Osteocyte (in vitro differentiated cells): ENCODE measurements at regions not wholly inside any gene's neighbourhood (a gene's known extent, or its start where the extent isn't known, plus 50 kb on each side); places are given as distances from the start of the nearest gene placed in this dataset.

ENCODE experiments used
- DNase-seq: peaks from one replicate; pipeline ENCODE4 v3.0.0; 2021; ENCODE audit warnings: mixed read lengths; ENCODE audit not compliant: unreplicated experiment; ENCODE audit errors: extremely low spot score
- H3K27ac Mint-ChIP-seq: one replicate; pipeline ENCODE4 v1.8.0; 2021; ENCODE audit warnings: mild to moderate bottlenecking, mixed read lengths; ENCODE audit not compliant: unreplicated experiment
- H3K27me3 Mint-ChIP-seq: one replicate; pipeline ENCODE4 v1.8.0; 2021; ENCODE audit warnings: mixed read lengths; ENCODE audit not compliant: unreplicated experiment
- H3K36me3 Mint-ChIP-seq: one replicate; pipeline ENCODE4 v1.8.0; 2021; ENCODE audit warnings: mixed read lengths; ENCODE audit not compliant: unreplicated experiment
- H3K4me1 Mint-ChIP-seq: one replicate; pipeline ENCODE4 v1.8.0; 2021; ENCODE audit warnings: mixed read lengths; ENCODE audit not compliant: unreplicated experiment
- H3K4me3 Mint-ChIP-seq: one replicate; pipeline ENCODE4 v1.8.0; 2021; ENCODE audit warnings: mild to moderate bottlenecking, moderate library complexity, mixed read lengths; ENCODE audit not compliant: unreplicated experiment
- H3K9me3 Mint-ChIP-seq: one replicate; pipeline ENCODE4 v1.8.0; 2021; ENCODE audit warnings: mixed read lengths; ENCODE audit not compliant: unreplicated experiment
- TF ChIP-seq, protein P1 (sequence below): fragments of 200-600 bp; sonication (generic); IDR thresholded peaks from 2 replicates; pipeline ENCODE4 v1.5.0; 2021; ENCODE audit warnings: antibody characterized with exemption, mild to moderate bottlenecking, moderate library complexity

DNA sequence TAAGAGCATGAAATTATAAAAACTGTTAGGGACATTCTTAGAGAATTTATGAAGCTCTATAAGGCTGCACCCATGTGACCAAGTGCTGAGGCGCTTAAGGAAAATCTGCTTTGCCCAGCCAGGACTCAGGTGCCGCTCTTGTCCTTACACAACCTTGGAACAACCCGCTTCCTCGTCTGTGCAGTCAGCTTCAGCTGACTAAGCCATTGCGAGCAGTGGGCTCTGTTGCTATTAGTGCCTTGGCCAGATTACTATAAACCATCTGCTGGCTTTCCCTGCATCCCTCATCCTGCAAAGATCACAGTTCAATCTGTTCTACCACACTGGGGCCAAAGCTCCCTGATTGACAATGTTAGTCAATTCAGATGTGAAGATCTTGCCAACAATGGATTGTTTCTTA, 89.1 kb upstream of the E2F3 start:
- H3K9me3 Mint-ChIP-seq, result peaks cover 6% of the 10 kb centered on the region
- peaks cover 2% of the 10 kb centered on the region for H3K27me3 Mint-ChIP-seq
- no peak for DNase-seq
- no peak overlapping the region for H3K27ac Mint-ChIP-seq
- H3K4me1 Mint-ChIP-seq, result no peaks in the 10 kb centered on the region
- TF ChIP-seq, protein P1, sequence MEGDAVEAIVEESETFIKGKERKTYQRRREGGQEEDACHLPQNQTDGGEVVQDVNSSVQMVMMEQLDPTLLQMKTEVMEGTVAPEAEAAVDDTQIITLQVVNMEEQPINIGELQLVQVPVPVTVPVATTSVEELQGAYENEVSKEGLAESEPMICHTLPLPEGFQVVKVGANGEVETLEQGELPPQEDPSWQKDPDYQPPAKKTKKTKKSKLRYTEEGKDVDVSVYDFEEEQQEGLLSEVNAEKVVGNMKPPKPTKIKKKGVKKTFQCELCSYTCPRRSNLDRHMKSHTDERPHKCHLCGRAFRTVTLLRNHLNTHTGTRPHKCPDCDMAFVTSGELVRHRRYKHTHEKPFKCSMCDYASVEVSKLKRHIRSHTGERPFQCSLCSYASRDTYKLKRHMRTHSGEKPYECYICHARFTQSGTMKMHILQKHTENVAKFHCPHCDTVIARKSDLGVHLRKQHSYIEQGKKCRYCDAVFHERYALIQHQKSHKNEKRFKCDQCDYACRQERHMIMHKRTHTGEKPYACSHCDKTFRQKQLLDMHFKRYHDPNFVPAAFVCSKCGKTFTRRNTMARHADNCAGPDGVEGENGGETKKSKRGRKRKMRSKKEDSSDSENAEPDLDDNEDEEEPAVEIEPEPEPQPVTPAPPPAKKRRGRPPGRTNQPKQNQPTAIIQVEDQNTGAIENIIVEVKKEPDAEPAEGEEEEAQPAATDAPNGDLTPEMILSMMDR, result no peak
- H3K36me3 Mint-ChIP-seq, result no peaks in the 10 kb centered on the region
- no peak overlapping the region for H3K4me3 Mint-ChIP-seq

DNA sequence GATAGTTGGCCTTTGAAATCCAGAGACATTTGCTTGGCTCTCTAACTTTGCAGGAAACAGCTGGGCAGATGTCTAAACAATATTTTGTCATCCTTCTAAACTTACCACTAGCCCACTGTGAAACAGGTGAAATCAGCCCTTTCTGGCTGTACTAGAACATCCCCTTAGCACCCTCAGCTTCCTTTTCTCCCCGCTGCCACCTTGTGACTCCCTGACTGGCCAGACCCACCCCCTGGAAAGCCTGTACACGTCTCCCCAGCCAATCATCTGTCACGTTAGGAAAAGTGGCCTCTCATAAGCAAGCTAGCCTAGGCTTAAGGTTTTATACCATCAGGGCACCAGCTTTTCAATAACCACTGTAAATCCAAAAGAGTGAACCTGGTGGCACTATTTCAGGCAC, 88.6 kb upstream of the E2F3 start:
- Mint-ChIP-seq H3K27ac (no peak overlapping the region), H3K27me3 (peaks cover 2% of the 10 kb centered on the region), H3K4me3 (no peak overlapping the region), H3K9me3 (peaks cover 7% of the 10 kb centered on the region), H3K4me1 (no peaks in the 10 kb centered on the region), H3K36me3 (no peaks in the 10 kb centered on the region)
- TF ChIP-seq, protein P1, result no peak
- no peak for DNase-seq

DNA sequence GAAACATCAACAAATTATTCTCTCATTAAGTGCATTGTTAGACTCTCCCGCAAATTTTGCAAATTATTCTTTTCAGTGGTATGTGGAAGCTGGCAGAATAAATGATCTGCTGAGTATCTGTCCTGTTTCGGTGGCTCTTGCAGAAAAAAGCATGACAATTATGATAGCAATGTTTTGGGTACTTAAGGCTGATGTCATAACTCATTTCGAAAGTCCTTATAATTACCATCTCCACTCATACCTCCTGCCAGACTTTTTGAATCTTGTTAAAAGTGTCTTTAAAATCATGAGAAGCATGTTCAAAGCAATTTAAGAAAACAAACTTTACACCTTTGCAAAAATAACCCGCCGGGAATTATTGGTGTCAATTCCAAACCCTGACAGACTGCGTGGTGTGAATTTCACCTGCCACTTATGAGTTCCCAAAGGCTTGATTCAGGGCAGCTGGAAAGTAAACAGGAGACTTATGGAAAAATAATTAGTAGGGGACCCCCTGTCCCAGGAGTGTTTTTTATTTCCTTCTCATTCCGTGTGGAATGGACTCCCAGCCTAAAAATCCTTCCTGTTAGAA, 87.6 kb upstream of the E2F3 start:
- H3K27me3 Mint-ChIP-seq, result peaks cover 2% of the 10 kb centered on the region
- no peak overlapping the region for H3K27ac Mint-ChIP-seq
- H3K4me1 Mint-ChIP-seq, result no peaks in the 10 kb centered on the region
- TF ChIP-seq, protein P1, result no peak
- H3K9me3 Mint-ChIP-seq, result peaks cover 11% of the 10 kb centered on the region
- H3K36me3 Mint-ChIP-seq, result no peaks in the 10 kb centered on the region
- DNase-seq, result no peak
- H3K4me3 Mint-ChIP-seq, result no peak overlapping the region

DNA sequence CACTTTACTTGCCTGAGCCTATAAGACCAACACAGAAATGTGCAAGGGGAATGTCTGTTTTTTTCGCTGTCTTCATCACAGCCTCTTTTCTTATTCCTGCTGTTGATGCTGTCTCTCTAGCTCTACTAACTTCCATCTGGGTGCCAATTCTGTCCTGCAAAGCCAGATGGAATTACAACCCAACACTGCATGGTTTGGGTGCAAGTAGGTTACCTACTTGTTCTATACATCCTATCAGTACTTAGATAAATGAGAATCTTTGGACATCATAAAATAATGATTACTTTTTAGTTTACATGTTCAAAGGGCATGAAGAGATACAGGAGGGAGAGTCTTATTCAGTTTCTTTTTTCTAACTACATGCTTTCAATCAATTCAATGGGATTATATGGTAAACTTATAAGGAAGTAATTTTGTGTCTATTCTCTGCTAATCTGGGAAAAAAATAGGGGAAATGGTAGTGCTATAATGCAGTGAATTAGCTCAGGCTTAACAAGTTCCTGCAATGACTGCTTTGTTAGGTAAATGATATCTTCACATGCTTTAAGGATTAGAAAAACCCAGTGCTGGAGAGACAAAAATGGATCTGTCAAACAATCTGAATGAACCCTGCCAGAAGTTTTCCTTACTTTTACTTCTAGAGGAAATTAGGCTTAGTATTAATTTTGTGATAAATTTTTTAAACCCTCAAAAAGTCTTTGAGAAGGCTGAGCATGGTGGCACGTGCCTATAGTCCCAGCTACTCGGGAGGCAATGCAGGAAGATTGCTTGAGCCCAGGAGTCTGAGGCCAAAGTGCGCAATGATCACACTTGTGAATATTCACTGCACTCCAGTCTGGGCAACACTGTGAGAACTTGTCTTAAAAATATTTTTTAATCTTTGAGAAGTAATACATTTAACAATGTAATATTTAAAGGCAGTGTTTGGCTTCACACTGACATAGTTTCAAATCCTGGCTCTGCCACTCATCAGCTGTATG, 86.5 kb upstream of the E2F3 start:
- Mint-ChIP-seq H3K36me3 (no peaks in the 10 kb centered on the region), H3K4me1 (no peaks in the 10 kb centered on the region), H3K27ac (no peak overlapping the region), H3K9me3 (peaks cover 11% of the 10 kb centered on the region), H3K4me3 (no peak overlapping the region), H3K27me3 (peaks cover 2% of the 10 kb centered on the region)
- no peak for DNase-seq
- TF ChIP-seq, protein P1, result no peak

DNA sequence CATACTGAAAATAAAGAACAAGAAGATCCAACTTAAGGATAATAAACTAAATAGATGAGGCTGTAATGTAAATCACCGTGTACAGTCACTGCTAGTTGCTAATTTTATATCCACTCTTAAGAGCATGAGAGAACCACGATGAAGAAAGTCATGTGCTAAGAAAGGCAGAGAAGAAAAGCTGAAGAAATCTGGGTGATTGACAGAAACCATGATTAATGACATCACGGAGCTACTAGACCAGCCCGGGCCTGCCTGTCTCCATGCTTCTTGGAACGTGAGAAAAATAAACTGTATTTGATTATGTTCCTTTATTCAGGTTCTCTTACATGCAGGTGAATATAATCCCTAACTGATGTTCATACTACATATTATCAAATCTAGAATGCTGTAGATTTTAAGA, 84.2 kb upstream of the E2F3 start:
- Mint-ChIP-seq H3K36me3 (no peaks in the 10 kb centered on the region), H3K27me3 (peaks cover 2% of the 10 kb centered on the region), H3K27ac (no peak overlapping the region), H3K4me1 (no peaks in the 10 kb centered on the region), H3K4me3 (no peak overlapping the region), H3K9me3 (peaks cover 11% of the 10 kb centered on the region)
- no peak for DNase-seq
- TF ChIP-seq, protein P1, result no peak
